GM12878 (cell line): ENCODE measurements at regions not wholly inside any gene's neighbourhood (a gene's known extent, or its start where the extent isn't known, plus 50 kb on each side); places are given as distances from the start of the nearest gene placed in this dataset.

ENCODE experiments used
- ATAC-seq: fragments of 200-7000 bp; cut with Tn5 transposase; 3 replicates; pipeline ENCODE4 v1.9.1; 2020; ENCODE audit warnings: mild to moderate bottlenecking, moderate library complexity
- BruUV-seq: library from RNA; stranded (reverse); fragments of 400-500 nt; replicated peaks from 2 replicates; lab custom pipeline; 2021; lab: Mats Ljungman, UMichigan
- CTCF ChIA-PET: fragments of 300-600 bp; sonication (Branson Sonifier 250); formaldehyde crosslinking; extraction: SDS; loops from one replicate; lab custom pipeline; 2021; ENCODE audit warnings: inconsistent platforms; lab: Yijun Ruan, JAX
- POLR2A ChIA-PET: fragments of 350-600 bp; formaldehyde crosslinking; extraction: SDS; loops from one replicate; lab custom pipeline; 2021; ENCODE audit warnings: inconsistent platforms; lab: Charles Lee
- RAD21 ChIA-PET: fragments of 300-600 bp; sonication (Branson Sonifier 250); formaldehyde crosslinking; loops from one replicate; lab custom pipeline; 2023; ENCODE audit warnings: antibody characterized with exemption; ENCODE audit not compliant: unreplicated experiment; lab: Charles Lee
- SMC1A ChIA-PET: fragments of 300-600 bp; sonication (Branson Sonifier 250); formaldehyde crosslinking; loops from one replicate; lab custom pipeline; 2023; ENCODE audit not compliant: unreplicated experiment, uncharacterized antibody; lab: Charles Lee
- DNase-seq: peaks from one replicate; pipeline ENCODE4 v3.0.0-alpha.2; 2011; ENCODE audit warnings: low read depth, low spot score
- FAIRE-seq: peaks from 3 replicates; lab custom pipeline; 2011; peaks lifted over from hg19 to GRCh38; lab: Jason Lieb, UNC
- H2AFZ ChIP-seq: 2 replicates; pipeline ENCODE4 v1.6.0; 2011; ENCODE audit warnings: low read depth, low read length, control low read depth; ENCODE audit not compliant: control insufficient read depth
- H3K27ac ChIP-seq: 2 replicates; pipeline ENCODE4 v1.5.1; 2011; ENCODE audit warnings: control low read depth; ENCODE audit not compliant: control insufficient read depth, insufficient read depth
- H3K27me3 ChIP-seq, 2 experiments: replicated peaks in 1 of 2; 2 replicates each; pipeline versions ENCODE4 v1.6.0 to v1.6.1; 2011; ENCODE audit warnings: low read length in 1 of 2; ENCODE audit not compliant: control insufficient read depth in 2 of 2, insufficient read depth in 2 of 2
- H3K36me3 ChIP-seq, 2 experiments: 2 replicates each; pipeline ENCODE4 v1.5.1; 2011; ENCODE audit warnings: low read length in 1 of 2; ENCODE audit not compliant: control insufficient read depth in 2 of 2, insufficient read depth in 2 of 2
- H3K4me1 ChIP-seq: 2 replicates; pipeline ENCODE4 v1.6.1; 2011; ENCODE audit warnings: mild to moderate bottlenecking, low read length, moderate library complexity, mixed read lengths; ENCODE audit not compliant: control insufficient read depth, insufficient read depth
- H3K4me2 ChIP-seq: 2 replicates; pipeline ENCODE4 v1.6.0; 2011; ENCODE audit warnings: control low read depth; ENCODE audit not compliant: control insufficient read depth, insufficient read depth
- H3K4me3 ChIP-seq: fragments of 200-600 bp; sonication (generic); 2 replicates; pipeline ENCODE4 v1.5.1; 2016
- H3K79me2 ChIP-seq: 2 replicates; pipeline ENCODE4 v1.6.0; 2011; ENCODE audit warnings: low read length; ENCODE audit not compliant: control insufficient read depth, insufficient read depth
- H3K9ac ChIP-seq: 2 replicates; pipeline ENCODE4 v1.8.0; 2011; ENCODE audit warnings: low read length, control low read depth, mixed read lengths; ENCODE audit not compliant: control insufficient read depth, insufficient read depth
- H3K9me3 ChIP-seq: replicated peaks from 3 replicates; pipeline ENCODE4 v1.5.1; 2011; ENCODE audit warnings: mild to moderate bottlenecking, low read length; ENCODE audit not compliant: control insufficient read depth, insufficient read depth
- H4K20me1 ChIP-seq: 2 replicates; pipeline ENCODE4 v1.6.0; 2011; ENCODE audit not compliant: control insufficient read depth, insufficient read depth
- EP300 ChIP-seq, 2 experiments: fragments of 150-350 bp in 1 of 2; IDR thresholded peaks; 2 replicates each; pipeline ENCODE4 v1.6.1; 2011 to 2012; ENCODE audit warnings: low read depth in 2 of 2, low read length in 2 of 2, borderline replicate concordance in 1 of 2, improper control_type of control experiment in 1 of 2, inconsistent platforms in 1 of 2; ENCODE audit not compliant: control insufficient read depth in 1 of 2
- ESRRA ChIP-seq: IDR thresholded peaks from 2 replicates; pipeline ENCODE4 v1.6.1; 2012; ENCODE audit warnings: mild to moderate bottlenecking, low read length, improper control_type of control experiment
- GATAD2B ChIP-seq: fragments of 450-650 bp; conservative IDR thresholded peaks from 2 replicates; pipeline ENCODE4 v1.6.1; 2017; ENCODE audit warnings: low read depth, mild to moderate bottlenecking, moderate library complexity
- IKZF1 ChIP-seq: fragments of 450-650 bp; conservative IDR thresholded peaks from 2 replicates; pipeline ENCODE4 v1.6.1; 2017; ENCODE audit warnings: antibody characterized with exemption, mild to moderate bottlenecking
- MAX ChIP-seq: IDR thresholded peaks from 2 replicates; pipeline ENCODE4 v1.6.1; 2012; ENCODE audit warnings: low read depth, low read length, improper control_type of control experiment
- MTA3 ChIP-seq: IDR thresholded peaks from 2 replicates; pipeline ENCODE4 v1.6.1; 2012; ENCODE audit warnings: low read length, inconsistent platforms, borderline replicate concordance
- NR2C2 ChIP-seq: IDR thresholded peaks from 2 replicates; pipeline ENCODE4 v1.6.1; 2011; ENCODE audit warnings: borderline replicate concordance, low read depth; ENCODE audit not compliant: control insufficient read depth, insufficient read length
- NRF1 ChIP-seq: conservative IDR thresholded peaks from 2 replicates; pipeline ENCODE4 v1.6.1; 2011; ENCODE audit warnings: mild to moderate bottlenecking, low read depth, low read length, improper control_type of control experiment
- PML ChIP-seq: IDR thresholded peaks from 2 replicates; pipeline ENCODE4 v1.6.1; 2012; ENCODE audit warnings: low read length, inconsistent platforms
- POLR2A ChIP-seq: IDR thresholded peaks from 2 replicates; pipeline ENCODE4 v1.6.1; 2011; ENCODE audit warnings: low read depth, mild to moderate bottlenecking, low read length
- RELB ChIP-seq: fragments of 450-650 bp; IDR thresholded peaks from 2 replicates; pipeline ENCODE4 v1.6.1; 2017; ENCODE audit warnings: low read depth, mild to moderate bottlenecking, moderate library complexity
- SIX5 ChIP-seq: IDR thresholded peaks from 2 replicates; pipeline ENCODE4 v1.6.1; 2011; ENCODE audit warnings: mild to moderate bottlenecking, low read depth, low read length, moderate library complexity; ENCODE audit not compliant: severe bottlenecking
- SP1 ChIP-seq: IDR thresholded peaks from one replicate; pipeline ENCODE4 v1.6.1; 2011; ENCODE audit warnings: low read depth, low read length
- STAT3 ChIP-seq: IDR thresholded peaks from 2 replicates; pipeline ENCODE4 v1.6.1; 2011; ENCODE audit warnings: low read depth, low read length, improper control_type of control experiment
- TARDBP ChIP-seq: IDR thresholded peaks from 2 replicates; pipeline ENCODE4 v1.6.1; 2016; ENCODE audit warnings: borderline replicate concordance
- TCF12 ChIP-seq: IDR thresholded peaks from 2 replicates; pipeline ENCODE4 v1.6.1; 2011; ENCODE audit warnings: low read depth, mild to moderate bottlenecking, low read length
- TCF3 ChIP-seq: IDR thresholded peaks from 2 replicates; pipeline ENCODE4 v1.6.1; 2012; ENCODE audit warnings: low read depth, mild to moderate bottlenecking, low read length, borderline replicate concordance; ENCODE audit not compliant: insufficient read depth
- ZBTB4 ChIP-seq: fragments of 450-650 bp; formaldehyde crosslinking; IDR thresholded peaks from 2 replicates; pipeline ENCODE4 v1.4.0; 2022; ENCODE audit warnings: mild to moderate bottlenecking, moderate library complexity
- WGBS: methylation state at CpG from one replicate; pipeline ENCODE4 v1.1.6; 2016; ENCODE audit warnings: low lambda C conversion rate; ENCODE audit not compliant: insufficient replicate concordance, insufficient coverage; ENCODE audit errors: missing lambda C conversion rate; 5-methylcytosine and 5-hydroxymethylcytosine counted together
- in situ Hi-C: fragments of 300-500 bp; cut with MboI; formaldehyde crosslinking; loops from 9 replicates; pipeline ENCODE4 v1.14.3; 2018; ENCODE audit warnings: mixed read lengths
- intact Hi-C: fragments of 100-400 bp; cut with micrococcal nuclease; formaldehyde crosslinking; loops from one replicate; pipeline ENCODE4 v1.14.2; 2022; ENCODE audit not compliant: unreplicated experiment

- Histone ChIP-seq H3K27me3 (no peaks in the 10 kb centered on the region), H3K4me1 (no peaks in the 10 kb centered on the region), H3K4me2 (no peak overlapping the region), H3K4me3 (no peak overlapping the region), H3K79me2 (no peaks in the 10 kb centered on the region), H4K20me1 (no peaks in the 10 kb centered on the region), H3K9ac (no peak overlapping the region), H3K9me3 (no peaks in the 10 kb centered on the region), H2AFZ (no peak overlapping the region), H3K36me3 (no peaks in the 10 kb centered on the region), H3K27ac (no peak overlapping the region)
- no peak for ATAC-seq
- intact Hi-C loops = loop anchor here (5.0 kb wide), 1 partner anchor 432 kb away; no protein-coding TSS in a partner anchor
- no peak for DNase-seq
- 2% methylated on average over 2 of the region's 2 CpGs for WGBS
- BruUV-seq = no TSS peak
- ChIA-PET POLR2A (no interaction called here), RAD21 (no interaction called here), CTCF (interaction anchor here (0.8 to 1.2 kb wide), 3 partner anchors 12 to 357 kb away, joined by 3 to 6 read pairs (median 4); no protein-coding TSS in a partner anchor), SMC1A (interaction anchor here (0.9 kb wide), 1 partner anchor 436 kb away, joined by 3 read pairs; no protein-coding TSS in a partner anchor)
- in situ Hi-C loops = no loop called here
- TF ChIP-seq IKZF1 (no peak), POLR2A (no peak), ZBTB4 (CRISPR knock-in tag) (no peak), SP1 (no peak), TARDBP (no peak), GATAD2B (no peak), EP300 (IDR thresholded peaks at IDR 0.05; ENCODE audit: borderline replicate concordance in 1 of 2, control insufficient read depth in 1 of 2, low read depth in 2 of 2, low read length in 2 of 2) (no peak), MAX (no peak), NRF1 (no peak), STAT3 (no peak), TCF12 (no peak), SIX5 (no peak), NR2C2 (no peak), TCF3 (no peak), PML (no peak), ESRRA (no peak), RELB (no peak), MTA3 (no peak)
- FAIRE-seq = no peak
These were observed 83.3 kb downstream of the SOD2 start for GRCh38 chr6:159609652-159610178.
